ENCODE measurements at regions not wholly inside any gene's neighbourhood (a gene's known extent, or its start where the extent isn't known, plus 50 kb on each side); places are given as distances from the start of the nearest gene placed in this dataset.

GRCh38 chr10:83935339-83935736 lies 204.0 kb upstream of the GHITM start:
- no peak for DNase-seq (ENCODE audit: low read depth in 2 of 2)

GRCh38 chr10:83935911-83936310 lies 203.4 kb upstream of the GHITM start:
- no peak for DNase-seq (ENCODE audit: low read depth in 2 of 2)

- no peak for DNase-seq (ENCODE audit: low read depth in 2 of 2)
Measured at GRCh38 chr10:83937161-83937560, 202.1 kb upstream of the GHITM start.

- no peak for DNase-seq (ENCODE audit: low read depth in 2 of 2)
Measured at GRCh38 chr10:83937826-83938225, 201.5 kb upstream of the GHITM start.

DNA sequence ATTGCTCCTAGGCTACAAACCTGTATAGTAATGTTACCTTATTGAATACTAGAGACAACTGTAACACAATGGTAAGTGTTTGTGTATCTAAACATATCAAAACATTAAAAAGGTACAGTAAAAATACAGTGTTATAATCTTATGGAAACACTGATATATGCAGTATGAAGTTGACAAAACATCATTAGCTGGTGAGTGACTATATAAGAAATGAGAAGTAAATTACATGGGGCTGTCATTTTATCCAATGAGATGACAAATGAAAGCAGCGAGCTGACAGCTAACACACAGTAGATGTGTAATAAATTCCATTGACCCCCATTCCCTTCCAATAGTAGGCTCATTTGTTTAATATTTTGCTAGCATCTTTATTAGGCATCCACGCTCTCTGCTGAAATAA lies 198.1 kb upstream of the GHITM start:
- no peak for DNase-seq (ENCODE audit: low read depth in 2 of 2)

- DNase-seq (ENCODE audit: low read depth in 2 of 2), result no peak
Measured at GRCh38 chr10:83942410-83942809, 196.9 kb upstream of the GHITM start.

DNA sequence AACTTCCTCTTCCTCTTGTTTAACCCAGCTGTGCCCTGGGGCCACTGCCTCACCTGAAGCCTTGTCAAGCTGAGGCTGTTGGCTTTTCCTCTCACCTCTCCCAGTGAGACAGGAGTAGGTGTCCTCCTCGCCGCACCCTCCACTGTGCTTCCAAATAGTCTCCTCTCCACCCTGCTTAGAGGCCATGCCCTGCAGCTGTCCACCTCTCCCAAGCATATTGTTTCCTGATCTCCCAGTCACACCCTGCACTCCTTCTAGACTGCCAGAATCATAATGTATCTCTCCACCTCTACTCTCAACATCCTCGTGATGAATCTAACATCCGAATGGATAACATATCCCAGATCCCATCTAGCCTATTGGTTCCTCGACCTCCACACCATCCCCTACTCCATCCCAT lies 196.3 kb upstream of the GHITM start:
- no peak for DNase-seq (ENCODE audit: low read depth in 2 of 2)

GRCh38 chr10:83943920-83944319 lies 195.4 kb upstream of the GHITM start:
- DNase-seq (ENCODE audit: low read depth in 2 of 2), result no peak

GRCh38 chr10:83945982-83946718 lies 193.2 kb upstream of the GHITM start:
- DNase-seq (ENCODE audit: low read depth in 2 of 2), result no peak

DNA sequence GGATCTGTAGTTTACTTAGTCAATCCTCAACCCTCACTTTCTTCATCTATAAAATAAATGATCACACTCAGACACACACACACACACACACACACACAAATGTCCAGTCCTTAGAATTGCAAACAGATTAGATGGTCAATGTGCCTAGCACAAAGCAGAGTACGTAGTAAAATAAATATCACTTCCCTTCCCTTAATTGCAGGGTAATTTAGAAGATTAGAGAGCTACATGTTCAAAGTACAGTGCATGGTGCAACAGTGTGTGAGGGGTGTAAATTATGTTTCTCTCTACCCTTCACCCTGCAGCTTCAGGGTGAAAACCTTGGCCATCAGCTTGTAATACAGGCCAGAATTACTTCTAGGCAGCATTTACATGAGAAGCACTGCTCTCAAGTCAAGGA lies 187.0 kb upstream of the GHITM start:
- DNase-seq (ENCODE audit: low read depth in 2 of 2), result no peak

GRCh38 chr10:83953589-83953988 lies 185.7 kb upstream of the GHITM start:
- no peak for DNase-seq (ENCODE audit: low read depth in 2 of 2)

- no peak for DNase-seq (ENCODE audit: low read depth in 2 of 2)
Measured at GRCh38 chr10:83954193-83954799, 185.0 kb upstream of the GHITM start.

GRCh38 chr10:83955406-83955805 lies 183.9 kb upstream of the GHITM start:
- no peak for DNase-seq (ENCODE audit: low read depth in 2 of 2)

DNA sequence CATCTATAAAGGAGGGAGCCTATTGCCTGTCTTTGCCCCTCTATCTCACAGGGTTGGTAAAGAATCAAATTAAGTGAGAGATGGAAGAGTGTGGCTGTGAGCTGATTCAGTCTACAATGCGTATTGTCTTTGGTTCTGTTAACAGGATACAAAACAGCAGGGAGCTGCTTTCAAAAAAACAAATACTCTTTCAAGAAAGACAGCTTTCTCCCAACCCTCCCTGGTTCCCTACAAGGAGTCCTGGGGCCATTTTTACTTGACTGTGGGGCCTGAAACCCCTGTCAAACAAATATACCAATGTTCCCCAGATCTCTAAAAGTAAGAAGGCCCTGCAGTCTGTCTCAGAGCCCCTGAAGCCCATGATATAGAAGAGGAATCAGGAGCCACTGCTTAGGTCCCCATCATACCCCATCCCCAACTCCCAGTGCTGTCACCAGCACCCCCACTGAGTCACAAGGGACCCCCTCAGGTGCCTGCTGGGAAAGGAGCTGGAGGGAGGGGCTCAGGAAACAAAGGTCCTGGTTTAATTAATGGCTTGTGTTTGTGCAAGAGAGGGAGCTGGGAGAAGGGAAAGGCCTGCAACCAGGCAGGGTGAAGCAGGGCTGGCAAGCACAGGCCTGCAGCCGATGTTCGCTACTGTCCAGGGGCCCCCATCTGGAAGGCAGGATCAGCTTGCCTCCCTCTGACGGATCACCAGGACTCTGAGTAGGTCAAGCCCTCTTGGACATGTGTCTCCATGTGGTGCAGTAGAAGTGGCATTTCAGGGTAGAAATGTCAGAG lies 182.0 kb upstream of the GHITM start:
- DNase-seq (ENCODE audit: low read depth in 2 of 2), result no peak

DNA sequence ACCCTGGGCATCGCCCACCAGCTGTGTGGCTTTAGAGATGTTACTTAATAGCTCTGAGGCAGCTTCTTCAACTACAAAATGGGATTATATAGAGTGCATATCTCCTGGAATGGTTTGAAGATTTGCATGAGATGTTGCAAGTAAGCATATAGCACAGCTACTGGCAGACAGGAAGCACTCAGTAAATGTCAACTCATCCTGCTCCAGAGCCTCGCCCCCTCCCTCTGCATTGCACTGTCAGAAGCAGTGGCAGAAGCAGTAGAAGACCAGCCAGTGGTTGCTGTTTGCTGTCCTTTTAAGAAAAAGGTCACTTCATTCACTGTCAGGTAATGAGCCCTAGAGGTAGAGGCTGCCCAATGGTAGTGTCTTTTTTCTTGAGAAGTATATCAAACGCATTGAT lies 180.0 kb upstream of the GHITM start:
- no peak for DNase-seq (ENCODE audit: low read depth in 2 of 2)

DNA sequence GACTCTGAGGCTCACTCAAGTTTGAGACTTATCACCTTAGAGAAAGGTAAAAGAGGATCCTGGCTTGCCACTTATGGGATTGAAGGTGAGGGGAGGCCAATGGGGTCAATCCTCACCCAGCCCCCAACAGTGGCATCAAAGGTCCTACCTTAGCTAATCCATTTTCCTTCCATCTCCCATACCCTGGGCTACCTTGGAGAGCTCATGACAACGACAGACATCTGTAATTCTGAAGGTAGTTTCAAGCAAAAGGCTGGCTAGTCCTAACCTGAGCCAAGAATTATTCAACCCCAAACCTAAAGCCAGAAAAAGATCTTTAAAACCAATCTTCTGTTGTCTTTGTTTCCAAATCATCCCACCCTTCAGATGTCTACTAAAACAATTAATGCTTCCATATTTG lies 179.2 kb upstream of the GHITM start:
- no peak for DNase-seq (ENCODE audit: low read depth in 2 of 2)

GRCh38 chr10:83961620-83962019 lies 177.7 kb upstream of the GHITM start:
- DNase-seq (ENCODE audit: low read depth in 2 of 2), result no peak

DNA sequence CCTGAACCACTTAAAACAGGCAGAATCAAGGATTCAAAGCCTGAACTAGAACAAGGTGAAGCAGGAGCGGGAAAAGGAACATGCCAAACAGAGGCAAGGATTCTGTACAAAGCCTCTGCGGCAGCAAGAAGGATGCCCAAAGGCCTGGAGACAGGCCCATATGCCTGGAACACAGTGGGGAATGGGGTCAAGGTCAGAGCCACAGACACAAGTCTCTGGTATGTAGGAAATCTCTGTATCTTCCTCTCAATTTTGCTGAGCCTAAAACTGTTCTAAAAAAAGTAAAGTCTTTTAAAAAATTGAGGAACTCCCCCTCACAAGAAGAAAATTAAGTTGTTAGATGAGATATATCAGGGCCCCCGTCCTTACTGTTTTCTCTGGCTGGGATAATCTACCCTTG lies 175.9 kb upstream of the GHITM start:
- DNase-seq (ENCODE audit: low read depth in 2 of 2), result no peak

GRCh38 chr10:83965473-83965872 lies 173.8 kb upstream of the GHITM start:
- DNase-seq (ENCODE audit: low read depth in 2 of 2), result no peak

- no peak for DNase-seq (ENCODE audit: low read depth in 2 of 2)
Measured at GRCh38 chr10:83968052-83968451, 171.3 kb upstream of the GHITM start.

GRCh38 chr10:83978681-83979383 lies 160.5 kb upstream of the GHITM start:
- no peak for DNase-seq (ENCODE audit: low read depth in 2 of 2)

DNA sequence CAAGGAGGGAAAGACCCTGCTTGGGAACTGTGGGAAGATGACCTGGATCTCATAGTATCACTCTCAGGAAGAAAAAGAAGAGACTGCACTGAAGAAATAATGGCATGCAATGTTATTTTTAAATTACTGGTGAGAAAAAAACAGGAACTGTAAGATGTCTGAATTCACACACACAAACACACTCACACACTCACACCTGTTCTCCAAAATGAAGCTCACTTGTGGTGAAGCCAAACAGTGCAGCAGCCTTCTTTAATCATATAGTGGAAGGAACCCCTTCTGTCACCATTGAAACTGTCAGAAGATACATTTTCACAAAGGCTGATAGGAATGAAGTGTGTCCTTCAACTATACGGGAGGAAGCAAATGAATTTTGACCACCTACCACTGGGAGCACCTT lies 156.5 kb upstream of the GHITM start:
- no peak for DNase-seq (ENCODE audit: low read depth in 2 of 2)
